ENCODE measurements at regions not wholly inside any gene's neighbourhood (a gene's known extent, or its start where the extent isn't known, plus 50 kb on each side); places are given as distances from the start of the nearest gene placed in this dataset.
"Not testable (repeated sequence)": the region's sequence is repeated elsewhere in the genome, so short reads cannot be mapped to it uniquely, and the experiment has no call there.

DNA sequence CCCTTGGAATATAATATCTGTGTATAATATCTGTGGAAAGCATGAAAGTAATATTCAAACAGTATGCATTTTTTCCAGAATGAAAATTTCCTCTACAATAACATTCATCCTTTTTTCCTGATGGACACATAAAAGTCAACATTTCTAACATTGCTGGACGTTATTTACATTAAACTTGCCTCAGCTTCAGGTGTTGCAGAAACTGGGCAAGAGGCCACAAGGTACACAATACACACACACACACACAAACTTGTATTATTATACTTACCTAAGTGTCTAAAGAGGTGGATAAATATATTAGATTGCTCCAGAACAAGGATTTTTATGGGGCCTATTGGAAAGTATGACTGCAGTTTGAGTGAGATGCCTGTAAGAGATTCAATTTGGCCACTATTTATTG, 1460.2 kb downstream of the FOXD4L5 start:
- TF ChIP-seq, protein P1, sequence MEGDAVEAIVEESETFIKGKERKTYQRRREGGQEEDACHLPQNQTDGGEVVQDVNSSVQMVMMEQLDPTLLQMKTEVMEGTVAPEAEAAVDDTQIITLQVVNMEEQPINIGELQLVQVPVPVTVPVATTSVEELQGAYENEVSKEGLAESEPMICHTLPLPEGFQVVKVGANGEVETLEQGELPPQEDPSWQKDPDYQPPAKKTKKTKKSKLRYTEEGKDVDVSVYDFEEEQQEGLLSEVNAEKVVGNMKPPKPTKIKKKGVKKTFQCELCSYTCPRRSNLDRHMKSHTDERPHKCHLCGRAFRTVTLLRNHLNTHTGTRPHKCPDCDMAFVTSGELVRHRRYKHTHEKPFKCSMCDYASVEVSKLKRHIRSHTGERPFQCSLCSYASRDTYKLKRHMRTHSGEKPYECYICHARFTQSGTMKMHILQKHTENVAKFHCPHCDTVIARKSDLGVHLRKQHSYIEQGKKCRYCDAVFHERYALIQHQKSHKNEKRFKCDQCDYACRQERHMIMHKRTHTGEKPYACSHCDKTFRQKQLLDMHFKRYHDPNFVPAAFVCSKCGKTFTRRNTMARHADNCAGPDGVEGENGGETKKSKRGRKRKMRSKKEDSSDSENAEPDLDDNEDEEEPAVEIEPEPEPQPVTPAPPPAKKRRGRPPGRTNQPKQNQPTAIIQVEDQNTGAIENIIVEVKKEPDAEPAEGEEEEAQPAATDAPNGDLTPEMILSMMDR (conservative IDR thresholded peaks at IDR 0.05; ENCODE audit: low read depth, low read length): not testable (repeated sequence)
- not testable (repeated sequence) for TF ChIP-seq EZH2phosphoT487 (IDR thresholded peaks at IDR 0.05; ENCODE audit: borderline replicate concordance, low read length); EZH2 (IDR thresholded peaks at IDR 0.05; ENCODE audit: low read length, unreplicated experiment)

All from PC-3 (cell line).